ENCODE measurements at regions not wholly inside any gene's neighbourhood (a gene's known extent, or its start where the extent isn't known, plus 50 kb on each side); places are given as distances from the start of the nearest gene placed in this dataset.

DNA sequence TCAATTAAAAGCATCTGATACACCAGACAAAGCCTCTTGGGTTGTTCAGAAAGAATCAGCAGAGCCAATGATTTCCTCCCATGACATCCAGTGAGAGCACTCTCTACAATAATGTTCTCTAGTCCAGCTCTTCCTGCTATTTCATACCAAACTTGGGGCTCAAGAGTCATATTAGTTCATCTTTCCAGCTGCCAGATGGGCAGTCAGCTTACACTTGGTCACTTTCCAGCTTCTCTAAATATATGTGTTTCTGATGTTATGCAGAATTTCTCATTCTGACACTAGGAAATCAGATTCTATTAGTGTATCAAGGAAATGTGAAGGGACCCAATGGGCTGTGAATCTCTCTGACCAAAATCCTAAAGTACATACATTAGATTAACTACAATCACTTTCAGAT lies 148.9 kb downstream of the ENC1 start (continued):
- TF ChIP-seq CTCF (IDR thresholded peaks at IDR 0.05 in 2 of 3, conservative IDR thresholded peaks at IDR 0.05 in 1 of 3; ENCODE audit: borderline replicate concordance in 1 of 3, insufficient read depth in 1 of 3, low read depth in 2 of 3, low read length in 2 of 3) (no peak), SRF (IDR thresholded peaks at IDR 0.05; ENCODE audit: low read depth) (no peak), CBX3 (IDR thresholded peaks at IDR 0.05; ENCODE audit: low read depth) (no peak), SIN3A (IDR thresholded peaks at IDR 0.05; ENCODE audit: low read depth) (no peak)

- DNase-seq (ENCODE audit: low read depth, low spot score) (no peak), ATAC-seq (no peak)
- Histone ChIP-seq H3K9me3 (ENCODE audit: control insufficient read depth in 1 of 2, insufficient read depth in 1 of 2, low read depth in 1 of 2, low read length in 2 of 2) (no peaks in the 10 kb centered on the region), H4K20me1 (ENCODE audit: insufficient read depth) (no peaks in the 10 kb centered on the region), H3K27ac (ENCODE audit: low read depth, low read length) (no peak overlapping the region), H2AFZ (ENCODE audit: low read depth, low read length, poor library complexity, severe bottlenecking) (no peak overlapping the region), H3K27me3 (ENCODE audit: insufficient read depth, low read length) (no peaks in the 10 kb centered on the region), H3K9me2 (ENCODE audit: insufficient read depth) (no peaks in the 10 kb centered on the region), H3K79me2 (ENCODE audit: insufficient read depth, low read length) (no peaks in the 10 kb centered on the region), H3K4me3 (replicated peaks in 1 of 2; ENCODE audit: low read depth in 1 of 2, low read length in 2 of 2) (no peak overlapping the region), H3K4me2 (ENCODE audit: low read length) (no peak overlapping the region), H3K36me3 (ENCODE audit: control insufficient read depth in 1 of 2, insufficient read depth in 2 of 2, low read length in 2 of 2) (no peaks in the 10 kb centered on the region), H3K9ac (ENCODE audit: low read length) (no peak overlapping the region), H3K4me1 (ENCODE audit: control insufficient read depth in 1 of 2, insufficient read depth in 2 of 2, low read length in 2 of 2) (no peaks in the 10 kb centered on the region)
- ChIA-PET CTCF (interaction anchor here (0.6 kb wide), 1 partner anchor 377 kb away, joined by 3 read pairs; no protein-coding TSS in a partner anchor), RAD21 (ENCODE audit: low non-redundant PET in 1 of 2, low total read pairs in 2 of 2, uncharacterized antibody in 2 of 2, unreplicated experiment in 2 of 2) (no interaction called here), POLR2A (no interaction called here)
- intact Hi-C loops (cut with micrococcal nuclease) = no loop called here
- BruUV-seq (replicated peaks) = no TSS peak
- TF ChIP-seq CBX3 (IDR thresholded peaks at IDR 0.05; ENCODE audit: low read depth) = no peak
- TF ChIP-seq EZH2phosphoT487 (IDR thresholded peaks at IDR 0.05; ENCODE audit: borderline replicate concordance) = no peak
- TF ChIP-seq, protein P1, sequence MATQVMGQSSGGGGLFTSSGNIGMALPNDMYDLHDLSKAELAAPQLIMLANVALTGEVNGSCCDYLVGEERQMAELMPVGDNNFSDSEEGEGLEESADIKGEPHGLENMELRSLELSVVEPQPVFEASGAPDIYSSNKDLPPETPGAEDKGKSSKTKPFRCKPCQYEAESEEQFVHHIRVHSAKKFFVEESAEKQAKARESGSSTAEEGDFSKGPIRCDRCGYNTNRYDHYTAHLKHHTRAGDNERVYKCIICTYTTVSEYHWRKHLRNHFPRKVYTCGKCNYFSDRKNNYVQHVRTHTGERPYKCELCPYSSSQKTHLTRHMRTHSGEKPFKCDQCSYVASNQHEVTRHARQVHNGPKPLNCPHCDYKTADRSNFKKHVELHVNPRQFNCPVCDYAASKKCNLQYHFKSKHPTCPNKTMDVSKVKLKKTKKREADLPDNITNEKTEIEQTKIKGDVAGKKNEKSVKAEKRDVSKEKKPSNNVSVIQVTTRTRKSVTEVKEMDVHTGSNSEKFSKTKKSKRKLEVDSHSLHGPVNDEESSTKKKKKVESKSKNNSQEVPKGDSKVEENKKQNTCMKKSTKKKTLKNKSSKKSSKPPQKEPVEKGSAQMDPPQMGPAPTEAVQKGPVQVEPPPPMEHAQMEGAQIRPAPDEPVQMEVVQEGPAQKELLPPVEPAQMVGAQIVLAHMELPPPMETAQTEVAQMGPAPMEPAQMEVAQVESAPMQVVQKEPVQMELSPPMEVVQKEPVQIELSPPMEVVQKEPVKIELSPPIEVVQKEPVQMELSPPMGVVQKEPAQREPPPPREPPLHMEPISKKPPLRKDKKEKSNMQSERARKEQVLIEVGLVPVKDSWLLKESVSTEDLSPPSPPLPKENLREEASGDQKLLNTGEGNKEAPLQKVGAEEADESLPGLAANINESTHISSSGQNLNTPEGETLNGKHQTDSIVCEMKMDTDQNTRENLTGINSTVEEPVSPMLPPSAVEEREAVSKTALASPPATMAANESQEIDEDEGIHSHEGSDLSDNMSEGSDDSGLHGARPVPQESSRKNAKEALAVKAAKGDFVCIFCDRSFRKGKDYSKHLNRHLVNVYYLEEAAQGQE (IDR thresholded peaks at IDR 0.05; ENCODE audit: low read depth) = no peak
- no peak for TF ChIP-seq CEBPB (IDR thresholded peaks at IDR 0.05; ENCODE audit: low read depth)
- no peak for TF ChIP-seq CTCF (IDR thresholded peaks at IDR 0.05 in 2 of 3, conservative IDR thresholded peaks at IDR 0.05 in 1 of 3; ENCODE audit: borderline replicate concordance in 1 of 3, insufficient read depth in 1 of 3, low read depth in 2 of 3, low read length in 2 of 3)
- TF ChIP-seq TCF7L2 (IDR thresholded peaks at IDR 0.05; ENCODE audit: borderline replicate concordance, extremely low read depth, insufficient read depth, insufficient read length) = no peak
- no peak for TF ChIP-seq JUND (IDR thresholded peaks at IDR 0.05)
- no peak for TF ChIP-seq EZH2 (IDR thresholded peaks at IDR 0.05)
These were observed 149.7 kb downstream of the ENC1 start for GRCh38 chr5:74490814-74491213.
